Heart left ventricle (tissue), 16 donors: ENCODE measurements at regions not wholly inside any gene's neighbourhood (a gene's known extent, or its start where the extent isn't known, plus 50 kb on each side); places are given as distances from the start of the nearest gene placed in this dataset.

Source experiments
- ATAC-seq, 4 donors: fragments of 200-7000 bp; cut with Tn5 transposase; one replicate each; pipeline ENCODE4 v1.9.1; 2020 to 2022; ENCODE audit warnings: moderate library complexity in 4 of 4, mild to moderate bottlenecking in 3 of 4, moderate number of reproducible peaks in 1 of 4
- DNase-seq, 5 donors: peaks; one replicate each; pipeline ENCODE4 v3.0.0-alpha.2; 2020
- H3K27ac ChIP-seq, 12 donors: fragments of 200-600 bp; sonication (generic) in 4 of 12; one replicate each; pipeline versions ENCODE4 v1.5.0 to v1.8.0; 2016 to 2022; ENCODE audit warnings: mild to moderate bottlenecking in 2 of 12
- H3K27me3 ChIP-seq, 9 donors: fragments of 200-600 bp; sonication (generic) in 2 of 9; one replicate each; pipeline versions ENCODE4 v1.5.1 to v1.8.0; 2016 to 2022; ENCODE audit warnings: mild to moderate bottlenecking in 3 of 9
- H3K36me3 ChIP-seq, 9 donors: fragments of 200-600 bp; sonication (generic) in 2 of 9; one replicate each; pipeline versions ENCODE4 v1.5.0 to v1.8.0; 2018 to 2022; ENCODE audit warnings: mild to moderate bottlenecking in 2 of 9
- H3K4me1 ChIP-seq, 12 donors: fragments of 200-600 bp; sonication (generic) in 4 of 12; one replicate each; pipeline versions ENCODE4 v1.5.0 to v1.8.0; 2016 to 2022; ENCODE audit warnings: mild to moderate bottlenecking in 3 of 12
- H3K4me3 ChIP-seq, 12 donors: fragments of 200-600 bp; sonication (generic) in 4 of 12; one replicate each; pipeline versions ENCODE4 v1.5.0 to v1.8.0; 2017 to 2022; ENCODE audit warnings: mild to moderate bottlenecking in 9 of 12, moderate library complexity in 4 of 12
- H3K9me3 ChIP-seq, 12 donors: fragments of 200-600 bp; sonication (generic) in 4 of 12; one replicate each; pipeline versions ENCODE4 v1.5.0 to v1.8.0; 2016 to 2022; ENCODE audit warnings: mild to moderate bottlenecking in 1 of 12
- CTCF ChIP-seq, 12 donors: fragments of 200-600 bp; sonication (generic) in 4 of 12; IDR thresholded peaks; one replicate each; pipeline versions ENCODE4 v1.5.0 to v1.8.0; 2018 to 2022; ENCODE audit warnings: antibody characterized with exemption in 12 of 12, mild to moderate bottlenecking in 5 of 12
- POLR2A ChIP-seq, 2 donors: fragments of 450-650 bp; IDR thresholded peaks; one replicate each; pipeline ENCODE4 v1.6.1; 2017; ENCODE audit warnings: antibody characterized with exemption in 2 of 2, mild to moderate bottlenecking in 2 of 2, moderate library complexity in 2 of 2
- WGBS, 4 donors: extraction: QIAGEN DNeasy Blood & Tissue Kit in 2 of 4; methylation state at CpG; one replicate each; pipeline versions ENCODE4 v1.1.5 to v1.1.7; 2013 to 2018; 5-methylcytosine and 5-hydroxymethylcytosine counted together
- intact Hi-C, 10 donors: fragments of 100-400 bp; cut with DNase I; formaldehyde crosslinking; loops; one replicate each; pipeline versions ENCODE4 v1.11.1 to v1.14.2; 2022
- donor health status: ischemic (EF 13 %, LVEDD 7.1; RV severe dilation, severe dysfunction).
- donor health status: healthy with polysubstance abuse.
- donor health status: DM: no; HTN: yes; CAD: no.
- donor health status: DM: no; HTN: no; CAD: no.
- donor health status: ischemic (EF 25% LVEDD 6.9; RV normal size, moderate dysfunction).
- donor health status: ischemic (EF 25% LVEDD 5.7; RV mildly dilated, moderate dysfunction).
- donor health status: healthy.
- donor health status: DM: yes; HTN: yes; CAD: no.
- donor health status: ischemic (EF 35%, LVEDD 5.7; RV mildly dilated, moderate dysfunction).
- donor health status: nonischemic (EF 11% LVEDD 7.7; RV severe dilation, severe dysfunction).
- donor health status: DM: yes; HTN: yes; CAD: no.
- donor health status: PGD.
- donor health status: ischemic (EF 29% LVEDD 5.4; RV normal size, mild dysfunction).
- donor health status: nonischemic (EF 23%, LVEDD 6.1; RV moderate dilation, normal function).

DNA sequence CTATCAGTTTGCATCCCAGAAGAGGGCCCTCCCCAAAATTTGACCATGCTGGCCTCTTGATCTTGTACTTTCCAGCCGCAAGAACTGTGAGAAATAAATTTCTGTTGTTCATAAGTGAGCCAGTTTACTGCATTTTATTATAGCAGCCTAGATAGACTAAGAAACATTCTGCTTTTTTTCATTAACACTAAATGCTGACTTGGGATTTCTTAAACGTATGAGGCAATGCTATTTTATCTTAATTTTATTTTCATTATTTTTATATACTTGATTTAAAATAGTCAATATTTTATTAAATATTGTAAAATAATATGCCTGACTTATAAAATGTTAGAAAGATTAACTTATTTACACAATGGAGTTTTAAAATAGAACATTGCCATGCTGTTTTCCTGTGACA lies 341.8 kb upstream of the CNTNAP2 start:
- peaks cover 0 to 2% (median 0%) of the 10 kb centered on the region in 12 donors for H3K9me3 ChIP-seq
- ATAC-seq (no peak), DNase-seq (no peak)
- no peaks in the 10 kb centered on the region for H3K27me3 ChIP-seq
- no peak overlapping the region for H3K27ac ChIP-seq
- H3K36me3 ChIP-seq = no peaks in the 10 kb centered on the region
- H3K4me1 ChIP-seq = no peaks in the 10 kb centered on the region
- 58 to 73% (median 64%) methylated on average over 2 of the region's 2 CpGs for WGBS, 4 donors
- intact Hi-C loops = no loop called here
- H3K4me3 ChIP-seq = no peak overlapping the region
- TF ChIP-seq CTCF (IDR thresholded peaks at IDR 0.05) = no peak
- TF ChIP-seq POLR2A (IDR thresholded peaks at IDR 0.05) = no peak

DNA sequence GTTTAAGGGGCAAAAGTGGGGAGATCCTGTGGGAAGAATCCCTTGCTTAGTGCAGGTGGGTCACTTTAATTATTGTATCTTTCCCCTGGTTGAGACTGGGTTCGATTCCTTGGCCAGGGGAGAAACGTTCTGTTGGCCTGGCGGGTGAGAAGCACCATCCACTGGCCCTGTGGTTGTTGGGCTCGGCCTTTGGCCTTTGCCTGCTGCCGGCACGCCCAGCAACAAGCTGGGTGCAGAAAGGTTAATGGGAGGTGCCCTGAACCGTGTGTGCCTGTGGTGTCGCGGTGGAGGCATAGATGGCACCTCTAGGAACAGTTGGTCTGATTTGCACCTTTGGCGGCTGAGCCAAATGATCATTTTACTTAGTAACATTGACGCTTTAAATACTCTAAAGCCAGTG lies 363.6 kb upstream of the CNTNAP2 start:
- peaks cover 0 to 23% (median 0%) of the 10 kb centered on the region in 12 donors for H3K9me3 ChIP-seq
- no peak overlapping the region for H3K4me3 ChIP-seq
- no peaks in the 10 kb centered on the region for H3K4me1 ChIP-seq
- H3K27ac ChIP-seq = no peak overlapping the region
- ATAC-seq (no peak), DNase-seq (no peak)
- H3K27me3 ChIP-seq = no peaks in the 10 kb centered on the region
- 90 to 92% (median 90%) methylated on average over 11 of the region's 11 CpGs for WGBS, 4 donors
- intact Hi-C loops = no loop called here
- H3K36me3 ChIP-seq = no peaks in the 10 kb centered on the region
- no peak for TF ChIP-seq POLR2A (IDR thresholded peaks at IDR 0.05)
- TF ChIP-seq CTCF (IDR thresholded peaks at IDR 0.05) = no peak

GRCh38 chr7:145737617-145738016 lies 379.0 kb upstream of the CNTNAP2 start:
- Histone ChIP-seq H3K9me3 (peaks cover 0 to 5% (median 0%) of the 10 kb centered on the region in 12 donors), H3K4me1 (no peaks in the 10 kb centered on the region), H3K27me3 (no peaks in the 10 kb centered on the region), H3K4me3 (no peak overlapping the region), H3K36me3 (no peaks in the 10 kb centered on the region), H3K27ac (no peak overlapping the region)
- DNase-seq = no peak
- no peak for TF ChIP-seq CTCF (IDR thresholded peaks at IDR 0.05)
- TF ChIP-seq POLR2A (IDR thresholded peaks at IDR 0.05) = no peak
- intact Hi-C loops = no loop called here
- no peak for ATAC-seq
- WGBS, 4 donors = 73 to 81% (median 78%) methylated on average over 2 of the region's 2 CpGs

DNA sequence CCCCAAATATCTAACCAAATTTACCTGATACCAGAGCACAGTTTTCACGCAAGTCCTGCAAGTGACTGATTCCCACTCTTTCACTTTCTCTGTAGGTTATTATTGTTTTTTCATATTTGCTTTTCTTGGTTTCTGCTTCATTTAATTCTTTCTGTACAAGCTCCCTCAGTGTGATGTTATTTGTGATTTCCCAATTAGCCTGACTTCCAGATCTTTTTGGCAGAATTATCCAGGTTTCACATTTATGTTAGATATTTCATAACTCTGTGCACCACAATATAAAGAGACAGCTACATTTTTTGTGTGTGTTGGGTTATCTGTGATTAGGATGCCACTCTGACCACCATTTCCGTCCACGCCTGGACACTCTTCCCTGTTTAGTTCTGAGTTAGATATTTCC lies 381.5 kb upstream of the CNTNAP2 start:
- H3K36me3 ChIP-seq = no peaks in the 10 kb centered on the region
- intact Hi-C loops = no loop called here
- no peak overlapping the region for H3K27ac ChIP-seq
- no peak for TF ChIP-seq POLR2A (IDR thresholded peaks at IDR 0.05)
- no peak for TF ChIP-seq CTCF (IDR thresholded peaks at IDR 0.05)
- H3K27me3 ChIP-seq = no peaks in the 10 kb centered on the region
- WGBS, 4 donors = 84 to 94% (median 85%) methylated on average over 3 of the region's 3 CpGs
- no peaks in the 10 kb centered on the region for H3K4me1 ChIP-seq
- DNase-seq (no peak), ATAC-seq (no peak)
- H3K9me3 ChIP-seq = peaks cover 0 to 5% (median 0%) of the 10 kb centered on the region in 12 donors
- no peak overlapping the region for H3K4me3 ChIP-seq
